Spleen (tissue), 7 donors: ENCODE measurements at regions not wholly inside any gene's neighbourhood (a gene's known extent, or its start where the extent isn't known, plus 50 kb on each side); places are given as distances from the start of the nearest gene placed in this dataset.

ENCODE experiments used
- CTCF ChIP-seq, 11 experiments: fragments of 200-600 bp in 7 of 11; fragments of 450-650 bp in 4 of 11; sonication (generic) in 4 of 11; IDR thresholded peaks in 8 of 11; conservative IDR thresholded peaks in 3 of 11; 1 replicate in 7 of 11; 2 replicates in 4 of 11; pipeline versions ENCODE4 v1.4.0 to v1.8.0; 2016 to 2021; ENCODE audit warnings: antibody characterized with exemption in 11 of 11, inconsistent platforms in 4 of 11, mild to moderate bottlenecking in 1 of 11
- POLR2A ChIP-seq, 3 donors: fragments of 450-650 bp; IDR thresholded peaks; one replicate each; pipeline ENCODE4 v1.5.1; 2017; ENCODE audit warnings: antibody characterized with exemption in 3 of 3, mild to moderate bottlenecking in 1 of 3
- donor health status: DM: no; HTN: no; CAD: no; lungs with moderate emphysema.
- donor health status: DM: no; HTN: no; CAD: no.
- donor health status: DM: no; HTN: no; CAD: no.

GRCh38 chr5:31083364-31083763 is 110.1 kb upstream of the CDH6 start:
- TF ChIP-seq CTCF (IDR thresholded peaks at IDR 0.05 in 8 of 11, conservative IDR thresholded peaks at IDR 0.05 in 3 of 11): no peak
- TF ChIP-seq POLR2A (IDR thresholded peaks at IDR 0.05): no peak
